ENCODE measurements at regions not wholly inside any gene's neighbourhood (a gene's known extent, or its start where the extent isn't known, plus 50 kb on each side); places are given as distances from the start of the nearest gene placed in this dataset.
A peak's percentile ranks its signal among the peaks of the same experiment; 100 is the strongest.

DNA sequence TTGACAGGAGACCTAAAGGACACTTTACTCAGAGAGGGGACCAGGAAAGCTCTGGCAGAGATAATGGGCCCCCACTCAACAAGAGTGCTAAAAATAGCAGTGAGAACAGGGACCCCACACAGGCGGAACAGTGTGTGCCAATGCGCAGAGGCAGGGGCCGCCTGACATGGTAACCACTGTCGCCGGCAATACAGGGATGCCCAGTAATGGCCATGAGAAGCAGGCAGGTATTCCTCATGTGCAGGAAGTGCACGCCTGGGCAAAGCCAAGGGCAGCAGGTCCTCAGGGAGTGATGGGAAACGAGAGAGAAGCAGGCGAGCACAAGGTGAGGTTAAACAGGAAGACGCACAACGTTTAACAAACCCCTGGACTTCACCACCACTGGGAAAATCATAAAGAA, 757.1 kb downstream of the LIG4 start:
- no peak for DNase-seq

DNA sequence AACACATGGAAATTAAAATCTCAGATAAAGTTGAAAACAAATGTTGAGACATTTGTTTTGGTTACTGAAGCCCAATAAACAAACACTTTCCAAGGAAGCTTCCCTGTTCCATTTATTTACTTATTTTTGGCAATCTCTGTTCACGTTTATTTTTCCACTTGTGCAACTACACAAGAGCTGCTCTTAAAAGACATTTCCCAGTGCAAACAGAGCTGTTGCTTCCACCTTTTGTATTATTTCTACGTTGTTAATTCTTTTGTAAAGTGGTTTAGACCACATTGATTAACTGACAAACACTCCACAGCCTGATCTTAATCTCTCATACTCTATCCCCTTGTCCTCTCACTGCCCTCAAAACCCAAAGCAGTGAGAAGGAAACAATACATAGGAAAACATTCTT, 757.6 kb downstream of the LIG4 start:
- no peak for DNase-seq

DNA sequence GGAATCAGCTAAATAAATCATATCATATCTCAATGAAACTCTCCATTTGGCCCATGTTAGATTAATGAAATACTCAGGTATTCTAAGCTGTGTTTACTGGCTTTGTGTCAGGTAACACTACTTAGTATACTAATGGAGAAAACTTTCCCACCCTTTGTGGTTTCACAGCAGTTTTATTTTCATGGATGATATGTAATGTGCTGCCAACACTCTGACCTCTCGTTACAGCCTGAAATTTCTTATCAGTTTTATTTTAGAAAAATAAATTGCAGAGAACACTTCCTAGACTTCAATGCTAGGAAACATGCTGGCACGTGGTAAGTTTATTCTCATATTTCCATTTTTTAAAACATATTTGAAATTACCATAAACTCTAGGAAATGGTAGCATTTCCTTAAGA, 758.9 kb downstream of the LIG4 start:
- DNase-seq, result no peak

DNA sequence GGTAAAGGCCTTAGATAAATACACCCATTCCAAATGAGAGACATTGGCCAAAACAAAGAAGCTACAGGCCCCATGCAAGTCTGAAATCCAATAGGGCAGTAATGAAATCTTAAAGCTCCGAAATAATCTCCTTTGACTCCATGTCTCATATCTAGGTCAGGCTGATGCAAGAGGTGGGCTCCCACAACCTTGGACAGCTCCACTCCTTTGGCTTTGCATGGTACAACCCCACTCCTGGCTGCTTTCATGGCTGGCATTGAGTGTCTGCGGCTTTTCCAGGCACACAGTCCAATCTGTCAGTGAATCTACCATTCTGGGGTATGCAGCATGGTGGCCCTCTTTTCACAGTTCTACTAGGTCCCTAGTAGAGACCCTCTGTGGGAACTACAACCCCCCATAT, 762.5 kb downstream of the LIG4 start:
- DNase-seq, result no peak

DNA sequence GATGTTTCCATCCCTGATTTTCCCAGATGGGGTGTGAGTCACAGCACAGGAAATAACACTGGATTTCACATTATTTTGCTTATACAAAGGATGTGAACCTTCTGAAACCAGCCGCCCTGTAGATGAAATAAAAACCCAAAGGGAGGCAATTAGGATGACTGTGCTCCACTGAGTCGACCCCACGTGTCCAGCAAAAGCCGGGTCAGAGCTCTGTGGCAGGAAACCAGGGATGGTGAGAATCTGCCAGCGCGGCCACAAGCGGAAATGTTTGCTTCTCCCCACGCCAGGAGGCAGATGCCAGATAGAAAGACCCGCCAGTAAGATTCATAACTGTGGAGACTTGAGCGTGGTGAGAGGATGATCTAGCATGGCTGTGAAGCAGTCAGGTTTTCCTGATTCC, 764.4 kb downstream of the LIG4 start:
- DNase-seq, result peak; percentile 67

DNA sequence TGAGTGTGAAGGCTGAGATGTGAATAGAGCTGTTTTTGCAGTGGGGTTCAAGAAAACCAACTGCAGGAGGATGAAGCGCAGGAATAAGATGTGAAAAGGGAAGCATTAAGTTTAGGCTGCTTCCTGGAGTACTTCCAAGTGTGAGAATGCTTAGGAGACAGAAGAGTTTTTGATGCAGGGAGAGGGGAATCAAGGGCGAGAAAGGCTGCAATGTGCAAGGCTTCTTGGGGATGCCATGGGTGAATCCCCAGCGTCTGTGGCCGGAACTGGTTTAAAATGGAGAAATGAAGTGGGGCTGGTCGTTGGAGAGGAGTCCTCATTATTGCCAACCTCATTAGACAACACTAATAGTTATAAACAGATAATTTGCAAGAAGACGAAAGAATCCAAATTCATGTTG, 764.9 kb downstream of the LIG4 start:
- DNase-seq, result peak; percentile 44

DNA sequence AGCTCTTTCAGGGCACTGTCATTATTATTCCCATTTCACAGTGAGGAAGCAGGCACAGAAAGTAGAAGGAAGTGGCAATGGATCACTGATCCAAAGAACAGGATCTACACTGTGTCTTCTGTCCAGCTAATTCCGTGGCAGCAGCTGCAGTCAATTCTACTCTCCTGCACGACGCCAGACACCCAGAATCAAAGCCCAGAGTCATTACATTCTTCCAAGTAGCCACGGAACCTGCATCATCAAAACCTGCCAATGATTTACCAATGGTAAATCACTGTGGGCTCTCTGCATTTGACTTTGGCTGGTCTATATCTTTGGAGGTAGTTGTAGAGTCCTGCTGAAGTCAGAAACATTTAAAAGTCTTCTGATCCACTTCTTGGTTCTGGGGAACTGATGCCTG, 767.7 kb downstream of the LIG4 start:
- no peak for DNase-seq

DNA sequence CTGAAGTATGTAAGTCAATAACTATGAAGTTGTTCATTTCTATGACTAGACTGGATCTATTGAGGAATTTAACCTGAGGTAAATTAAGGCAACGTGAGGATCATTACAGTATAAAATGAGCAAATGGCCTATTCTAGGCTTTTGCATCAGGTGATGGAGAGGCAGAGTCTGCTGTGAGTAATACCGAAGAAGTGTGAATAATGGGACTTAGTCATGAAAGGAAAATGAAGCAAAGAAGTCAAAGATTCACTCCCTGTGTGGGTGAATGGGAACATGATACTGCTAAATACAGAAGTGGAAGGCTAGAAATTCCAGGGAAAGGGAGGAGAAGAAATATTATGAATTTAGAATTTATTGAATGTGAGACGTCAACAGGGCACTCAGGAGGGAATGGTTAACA, 774.1 kb downstream of the LIG4 start:
- DNase-seq, result no peak

DNA sequence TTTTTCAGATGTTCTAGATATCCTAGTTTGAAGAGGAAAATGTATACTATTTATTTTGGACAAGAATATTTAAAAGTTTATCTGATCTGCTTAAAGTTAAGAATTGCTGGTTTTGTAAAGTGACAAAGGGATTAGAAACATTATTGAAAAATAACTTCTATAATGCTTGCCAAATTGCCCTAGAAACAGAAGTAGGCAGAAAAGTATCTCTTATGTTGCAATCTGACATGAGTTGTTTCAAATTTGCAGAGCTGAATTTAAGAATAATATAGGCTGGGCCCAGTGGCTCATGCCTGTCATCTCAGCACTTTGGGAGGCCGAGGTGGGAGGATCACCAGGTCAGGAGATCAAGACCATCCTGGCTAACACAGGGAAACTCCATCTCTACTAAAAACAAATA, 777.1 kb downstream of the LIG4 start:
- DNase-seq, result no peak

DNA sequence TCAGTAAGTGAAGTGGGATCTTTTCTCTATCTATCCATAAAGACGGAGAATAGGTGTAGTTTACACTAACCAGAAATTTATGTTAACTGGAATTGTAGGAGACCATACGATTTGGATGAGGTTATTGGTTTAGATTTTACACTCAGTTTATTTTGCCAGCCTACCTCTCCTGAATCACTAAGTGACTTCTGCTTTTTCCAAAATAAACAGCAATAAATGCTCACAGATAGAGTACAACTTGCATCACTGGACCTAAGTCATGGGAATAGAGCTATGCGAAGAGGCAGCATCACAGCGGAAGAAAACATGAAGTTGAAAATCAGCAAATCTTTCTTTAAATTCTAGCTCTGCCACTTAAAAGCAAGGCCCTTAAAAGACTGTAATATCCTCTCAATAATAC, 781.0 kb downstream of the LIG4 start:
- DNase-seq, result no peak

DNA sequence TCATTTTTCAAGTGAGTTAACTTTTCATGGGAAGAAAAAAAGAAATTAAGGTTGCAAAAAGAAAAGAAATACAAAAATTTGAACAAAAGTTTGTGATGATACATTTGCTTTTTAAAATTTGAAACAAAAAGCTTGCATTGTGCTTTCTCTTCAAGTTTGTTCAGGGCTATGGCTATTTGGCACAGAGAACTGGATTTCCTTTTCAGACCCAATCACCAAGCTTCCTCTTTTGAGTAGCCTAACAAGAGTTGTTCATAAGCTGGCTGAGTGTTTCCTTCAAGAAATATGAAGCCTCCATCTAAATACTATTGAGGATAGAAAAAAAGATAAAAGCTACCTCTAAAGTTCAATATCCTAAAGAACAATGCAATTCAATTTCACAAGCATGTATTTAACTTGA, 787.8 kb downstream of the LIG4 start:
- no peak for DNase-seq

DNA sequence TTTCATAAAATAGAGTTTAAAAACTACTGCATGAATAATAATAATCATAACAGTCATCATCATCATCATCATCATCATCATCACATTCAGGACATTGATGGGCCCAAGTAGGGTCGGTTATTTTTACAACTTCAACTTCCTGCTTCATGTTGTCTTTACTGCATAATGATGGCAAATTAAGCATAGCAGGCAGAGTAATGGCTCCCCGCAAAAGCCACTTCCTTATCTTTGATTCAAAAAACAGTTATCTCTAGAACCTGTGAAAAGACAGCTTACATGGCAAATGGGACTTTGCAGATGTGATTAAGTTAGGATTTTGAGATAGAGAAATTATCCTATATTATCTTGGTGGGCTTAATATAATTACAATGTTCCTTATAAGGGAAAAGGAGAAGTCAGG, 792.9 kb downstream of the LIG4 start:
- no peak for DNase-seq

DNA sequence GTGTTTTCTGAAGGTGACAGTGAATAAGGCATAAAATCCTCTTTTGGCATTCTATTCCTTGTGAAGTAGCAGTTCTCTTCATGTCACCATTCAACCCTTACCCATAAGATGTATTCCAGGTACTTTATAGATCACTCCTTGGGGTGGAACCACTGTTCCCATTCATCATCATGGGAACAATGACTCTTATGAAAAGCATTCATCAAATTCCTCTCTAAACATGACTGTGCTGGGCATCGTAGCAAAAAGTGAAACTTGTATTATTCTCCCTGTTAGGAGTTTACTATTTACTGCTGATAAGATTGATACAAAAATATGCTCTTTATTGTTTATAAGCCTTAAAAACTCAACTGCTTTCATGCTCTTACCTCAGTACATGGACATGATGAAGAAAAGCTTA, 793.4 kb downstream of the LIG4 start:
- no peak for DNase-seq

DNA sequence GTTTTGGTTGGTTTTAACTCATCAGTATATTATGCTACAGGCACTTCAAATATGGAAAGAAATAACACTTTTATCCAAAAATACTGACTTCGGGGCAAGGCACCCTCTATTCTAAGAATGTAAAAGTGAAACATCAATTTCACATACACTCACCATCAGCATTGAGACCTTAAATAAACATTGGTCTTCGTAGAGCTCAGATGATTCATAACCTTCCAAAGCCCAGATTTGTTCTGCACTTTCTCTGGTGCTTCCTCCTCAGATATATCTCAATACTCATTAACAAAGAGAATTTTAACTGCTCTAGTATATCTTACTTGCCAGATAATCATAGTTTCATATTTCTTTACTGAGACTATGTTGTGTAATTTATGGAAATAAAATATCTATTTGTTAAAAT, 794.3 kb downstream of the LIG4 start:
- no peak for DNase-seq

DNA sequence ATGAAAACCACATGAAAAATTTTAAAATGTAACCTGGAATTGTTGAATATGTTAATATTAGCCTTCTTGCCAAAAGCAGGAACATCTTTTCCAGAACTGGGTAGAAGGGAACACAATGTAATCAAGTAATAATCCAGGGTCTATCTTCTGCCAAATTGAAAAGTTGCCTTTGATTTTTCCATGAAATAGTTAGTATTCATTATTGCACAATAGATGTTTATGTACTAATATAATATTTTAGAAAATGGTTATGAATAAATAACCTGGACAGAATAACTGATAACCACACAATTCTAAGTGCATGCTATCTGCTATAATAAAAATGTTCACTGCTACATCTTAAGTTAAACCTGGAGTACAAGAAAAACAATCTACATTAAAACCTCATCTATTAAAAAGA, 802.3 kb downstream of the LIG4 start:
- DNase-seq, result no peak

DNA sequence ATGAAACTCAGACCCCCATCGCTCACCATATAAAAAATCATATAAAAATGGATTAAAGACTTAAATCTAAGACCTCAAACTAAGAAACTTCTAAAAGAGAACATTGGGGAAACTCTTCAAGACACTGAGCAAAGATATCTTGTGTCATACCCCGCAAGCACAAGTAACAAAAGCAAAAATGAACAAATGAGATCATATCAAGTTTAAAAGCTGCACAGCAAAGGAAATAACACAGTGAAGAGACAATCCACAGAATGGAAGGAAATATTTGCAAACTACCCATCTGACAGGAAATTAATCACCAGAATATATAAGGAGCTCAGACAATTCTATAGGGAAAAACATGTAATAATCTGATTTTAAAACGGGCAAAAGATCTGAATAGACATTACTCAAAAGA, 808.3 kb downstream of the LIG4 start:
- DNase-seq, result no peak

DNA sequence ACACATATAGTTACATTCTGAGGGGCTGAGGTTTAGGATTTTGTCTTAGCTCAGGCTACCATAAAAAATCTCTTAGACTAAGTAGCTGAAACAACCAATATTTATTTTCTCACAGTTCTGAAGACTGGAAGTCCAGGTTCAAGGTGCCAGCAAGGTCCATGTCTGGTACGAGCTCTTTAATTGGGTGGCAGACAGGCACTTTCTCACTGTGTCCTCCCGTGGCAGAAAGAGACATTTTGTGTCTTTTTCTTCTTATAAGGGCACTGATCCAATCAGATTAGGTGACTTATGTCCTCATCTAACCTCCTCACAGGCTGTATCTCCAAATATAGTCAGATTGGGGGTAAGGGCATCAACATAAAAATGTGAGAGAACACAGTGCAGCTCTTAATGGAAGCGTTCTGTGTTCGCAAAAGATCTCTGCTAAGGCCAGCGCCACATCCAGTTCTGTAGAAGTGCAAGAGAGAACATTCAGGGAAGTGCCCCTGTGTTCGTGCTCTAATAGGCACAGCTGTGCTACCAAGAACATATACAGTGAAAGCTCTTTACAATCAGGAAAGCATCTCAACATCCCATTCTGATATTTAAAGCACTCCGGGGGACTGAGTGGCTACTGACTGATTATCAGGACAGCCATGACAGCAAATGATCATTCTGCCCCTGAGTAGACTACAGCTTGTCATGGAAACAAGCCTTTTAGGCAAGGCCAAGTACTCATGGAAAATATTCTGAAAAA, 819.2 kb downstream of the LIG4 start:
- DNase-seq, result no peak

DNA sequence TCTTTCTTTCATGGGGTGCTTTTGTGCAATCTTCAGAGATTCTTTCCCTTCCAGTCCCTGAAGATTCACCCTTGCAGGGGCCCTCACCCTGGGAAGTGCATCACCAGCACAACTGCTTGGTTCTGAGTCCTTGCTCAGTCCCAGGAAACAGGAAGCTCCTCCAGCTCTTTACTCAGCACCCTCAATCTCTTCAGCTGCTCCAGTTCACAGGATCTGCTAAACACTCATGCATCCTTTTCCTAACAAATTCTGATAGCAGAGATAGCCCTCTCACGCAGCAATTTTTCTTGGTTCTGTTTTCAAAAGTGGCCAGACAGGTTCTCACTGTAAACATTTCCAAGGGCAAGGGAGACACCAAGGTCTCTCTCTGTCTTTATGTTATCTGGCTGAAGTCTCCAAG, 823.1 kb downstream of the LIG4 start:
- DNase-seq, result no peak

DNA sequence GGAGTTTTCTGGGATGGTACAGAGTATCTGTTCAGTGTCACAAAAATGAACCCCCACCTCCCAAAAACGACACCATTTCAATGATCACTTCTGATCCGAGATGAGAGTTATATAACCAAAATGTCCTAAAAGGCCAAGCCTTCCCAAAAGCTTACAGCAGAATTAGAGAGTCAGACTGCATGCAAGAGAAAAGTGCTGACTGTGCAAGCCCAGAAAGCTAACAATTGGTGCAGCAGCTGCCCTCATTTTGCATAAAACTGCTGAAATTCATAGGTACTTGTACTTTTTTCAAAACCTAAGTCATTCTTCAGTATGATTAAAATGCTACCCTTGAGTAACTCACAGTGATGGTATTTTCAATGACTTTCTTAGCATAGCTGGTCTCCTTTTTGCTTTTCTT, 819.6 kb upstream of the ARGLU1 start:
- no peak for DNase-seq

DNA sequence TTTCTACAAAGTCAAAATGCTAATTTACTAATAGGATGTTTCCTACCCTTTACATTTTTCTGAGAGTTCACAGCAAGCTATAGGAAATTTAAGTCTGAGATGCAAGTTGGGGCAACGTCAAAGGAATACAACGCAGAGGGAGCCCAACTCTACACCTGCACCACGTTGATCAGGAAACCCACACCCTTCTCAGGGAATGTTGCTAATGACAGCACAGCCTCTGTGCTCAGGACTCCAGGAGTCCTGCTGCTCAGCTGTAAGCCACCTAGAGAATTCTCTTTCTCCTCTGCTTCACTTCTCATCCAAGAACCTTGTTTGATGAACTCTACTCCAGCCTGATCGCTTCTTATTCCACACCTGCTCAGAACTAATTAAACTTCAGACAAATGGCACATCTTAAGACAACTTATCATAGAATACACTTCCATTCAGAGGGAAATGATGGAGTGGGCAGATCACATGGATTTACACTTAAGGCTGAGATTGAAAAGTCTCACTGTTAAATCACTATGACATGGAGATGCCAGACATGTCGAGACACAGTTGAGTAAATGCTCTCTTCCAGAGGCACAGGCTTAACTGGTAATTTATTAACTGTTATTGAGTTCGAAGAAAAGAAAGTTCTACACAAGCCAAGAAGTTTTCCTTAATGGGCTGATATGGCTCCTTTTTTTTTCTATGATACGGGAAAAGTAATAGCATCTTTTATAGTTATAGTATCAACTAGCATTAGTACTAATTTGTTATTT, 811.6 kb upstream of the ARGLU1 start:
- no peak for DNase-seq

DNA sequence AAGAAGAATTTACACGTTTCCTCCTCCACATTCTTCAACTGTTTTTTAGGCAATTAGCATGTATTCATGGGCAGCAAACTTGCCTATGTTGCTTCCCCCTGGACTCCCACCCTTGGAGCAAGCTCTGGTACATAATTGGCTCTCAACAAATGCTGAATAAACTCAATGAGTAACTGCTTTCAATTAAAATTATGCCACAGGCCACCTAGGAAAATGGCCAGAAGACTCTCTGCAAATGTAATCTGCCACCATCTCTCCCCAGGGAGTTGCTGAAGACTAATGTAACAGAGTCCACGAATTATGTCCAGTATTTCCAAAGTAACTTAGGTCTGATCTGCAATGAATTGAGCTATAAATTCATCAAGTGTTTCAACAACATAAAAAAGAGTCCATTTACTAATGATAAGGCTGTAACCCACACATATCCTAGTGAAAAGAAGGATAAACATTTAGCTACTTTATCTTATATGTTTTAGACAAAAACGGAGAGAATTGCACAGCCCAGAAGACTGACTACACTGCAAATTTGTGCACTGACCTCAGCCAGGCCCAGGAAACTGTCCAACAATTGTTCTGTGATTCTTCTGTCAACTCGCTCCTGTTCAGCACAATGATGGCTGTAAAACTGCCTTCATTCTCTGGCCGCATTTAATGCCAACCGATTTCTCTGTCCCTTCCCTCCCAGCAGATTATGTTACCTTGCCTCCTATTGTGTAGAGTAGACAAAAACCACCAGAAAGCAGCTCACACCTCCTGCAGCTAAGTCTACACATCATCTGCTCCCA, 808.6 kb upstream of the ARGLU1 start:
- no peak for DNase-seq

DNA sequence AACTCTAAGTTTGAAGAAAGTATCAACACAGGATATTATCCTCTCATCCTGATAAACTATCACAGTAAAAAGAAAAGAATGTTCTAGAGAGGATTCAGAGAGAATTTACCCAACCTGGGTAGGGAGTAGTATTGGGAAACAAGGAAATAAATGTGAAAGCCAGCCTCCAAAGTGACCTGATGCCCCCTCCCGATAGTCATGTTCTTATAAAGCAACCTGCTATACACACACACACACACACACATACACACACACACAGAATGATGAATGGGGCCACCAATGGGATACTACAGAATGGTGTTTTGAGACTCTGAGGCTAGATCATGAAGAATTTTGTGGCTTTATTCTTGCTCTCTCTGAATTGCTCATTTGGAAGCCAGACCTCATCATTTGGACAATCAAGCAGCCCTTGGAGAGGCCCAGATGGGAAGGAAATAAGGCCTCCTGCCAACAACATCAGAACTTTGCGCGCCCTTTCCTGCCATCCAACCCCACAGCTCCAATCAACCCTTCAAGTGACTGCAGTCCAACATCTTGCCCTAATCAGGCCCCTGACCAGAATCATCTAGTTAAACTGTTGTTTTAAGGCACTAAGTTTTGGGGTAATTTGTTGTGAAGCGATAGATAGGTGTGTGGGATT, 807.9 kb upstream of the ARGLU1 start:
- no peak for DNase-seq

DNA sequence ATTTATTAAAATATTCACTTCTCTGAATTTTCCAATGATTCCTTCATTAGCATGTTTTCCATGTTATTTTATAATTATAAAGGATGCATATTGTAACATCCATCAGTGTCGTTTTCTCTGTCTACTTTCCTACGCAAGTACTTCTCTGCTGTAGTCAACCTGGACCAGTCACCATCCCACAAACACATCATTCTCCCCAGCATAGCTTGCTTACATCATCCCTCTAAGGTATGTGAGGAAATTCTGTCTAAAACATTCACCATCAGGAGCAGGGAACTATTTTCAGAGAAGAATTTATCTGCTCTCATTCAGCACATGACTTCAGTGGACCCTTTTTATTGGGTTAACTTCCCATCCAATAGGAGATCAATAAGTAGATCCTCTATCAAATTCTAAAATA, 806.1 kb upstream of the ARGLU1 start:
- DNase-seq, result no peak

DNA sequence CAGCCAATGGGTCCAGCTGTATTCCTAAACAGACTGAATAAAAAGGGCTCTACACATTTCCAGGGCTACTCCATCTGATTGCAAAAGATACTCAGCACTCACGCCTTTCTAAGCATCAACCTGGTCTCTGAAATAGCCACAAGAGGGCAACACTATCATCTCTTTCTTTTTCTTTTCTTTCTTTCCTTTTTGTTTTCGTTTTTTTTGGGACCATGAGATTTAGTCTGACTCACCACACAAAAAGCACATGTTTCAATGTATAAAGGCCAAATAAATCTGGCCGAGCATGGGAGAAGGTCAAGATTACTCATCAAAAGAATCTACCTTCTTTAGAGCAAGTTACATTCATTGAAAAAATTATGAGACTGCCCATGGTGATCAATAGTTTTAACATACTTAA, 805.6 kb upstream of the ARGLU1 start:
- DNase-seq, result no peak
